ENCODE measurements at regions not wholly inside any gene's neighbourhood (a gene's known extent, or its start where the extent isn't known, plus 50 kb on each side); places are given as distances from the start of the nearest gene placed in this dataset.

GRCh38 chr10:108427146-108427545 lies 1262.6 kb upstream of the SORCS1 start:
- TF ChIP-seq CTCF (IDR thresholded peaks at IDR 0.05): no peak
- TF ChIP-seq POLR2A (IDR thresholded peaks at IDR 0.05; ENCODE audit: low read depth): no peak
- no peak for TF ChIP-seq EP300 (IDR thresholded peaks at IDR 0.05)
- no peak for TF ChIP-seq POLR2AphosphoS5 (IDR thresholded peaks at IDR 0.05)
